HG03354 (cell line): ENCODE measurements at regions not wholly inside any gene's neighbourhood (a gene's known extent, or its start where the extent isn't known, plus 50 kb on each side); places are given as distances from the start of the nearest gene placed in this dataset.
"Not testable (repeated sequence)": the region's sequence is repeated elsewhere in the genome, so short reads cannot be mapped to it uniquely, and the experiment has no call there.

Experiments used
- ATAC-seq: cut with Tn5 transposase; IDR thresholded peaks from one replicate; pipeline ENCODE4 v1.9.1; 2021; ENCODE audit warnings: mild to moderate bottlenecking; ENCODE audit not compliant: unreplicated experiment, poor library complexity, severe bottlenecking

GRCh38 chr2:228474466-228474865 lies 293.0 kb upstream of the SPHKAP start:
- ATAC-seq: no peak

DNA sequence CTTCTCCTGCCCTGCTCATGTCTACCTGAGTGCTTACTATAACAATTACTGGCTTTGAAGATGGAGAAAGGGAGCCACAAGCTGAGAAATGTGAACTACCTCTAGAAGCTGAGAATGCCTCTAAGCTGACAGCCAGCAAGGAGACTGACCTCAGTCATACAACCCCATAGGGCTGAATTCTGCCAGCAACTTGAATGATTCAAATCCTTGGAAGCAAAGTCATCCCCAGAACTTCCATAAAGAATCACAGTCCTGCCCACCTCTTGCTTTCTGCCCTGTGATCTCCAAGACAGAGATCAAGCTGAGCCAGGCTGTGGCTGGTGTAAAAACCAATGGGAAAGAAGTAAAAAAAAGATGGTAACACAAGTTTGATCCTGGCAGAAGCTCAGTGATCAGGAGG lies 288.2 kb upstream of the SPHKAP start:
- no peak for ATAC-seq

GRCh38 chr2:228466851-228467250 lies 285.4 kb upstream of the SPHKAP start:
- no peak for ATAC-seq

- no peak for ATAC-seq
Observed at GRCh38 chr2:228465408-228465807, 283.9 kb upstream of the SPHKAP start.

DNA sequence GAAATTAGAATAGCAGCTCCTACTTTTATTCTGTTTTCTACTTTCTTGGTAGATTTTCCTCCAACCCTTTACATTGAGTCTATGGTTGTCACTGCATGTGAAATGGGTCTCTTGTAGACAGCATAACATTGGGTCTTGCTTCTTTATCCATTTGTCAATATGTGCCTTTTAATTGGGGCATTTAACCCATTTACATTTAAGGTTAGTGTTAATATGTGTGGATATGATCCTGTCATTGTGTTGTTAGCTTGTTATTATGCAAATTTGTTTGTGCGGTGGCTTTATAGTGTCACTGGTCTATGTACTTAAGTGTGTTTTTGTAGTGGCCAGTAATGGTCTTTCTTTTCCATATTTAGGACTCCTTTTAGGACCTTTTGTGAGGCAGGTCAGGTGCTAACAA lies 276.9 kb upstream of the SPHKAP start:
- ATAC-seq: no peak

DNA sequence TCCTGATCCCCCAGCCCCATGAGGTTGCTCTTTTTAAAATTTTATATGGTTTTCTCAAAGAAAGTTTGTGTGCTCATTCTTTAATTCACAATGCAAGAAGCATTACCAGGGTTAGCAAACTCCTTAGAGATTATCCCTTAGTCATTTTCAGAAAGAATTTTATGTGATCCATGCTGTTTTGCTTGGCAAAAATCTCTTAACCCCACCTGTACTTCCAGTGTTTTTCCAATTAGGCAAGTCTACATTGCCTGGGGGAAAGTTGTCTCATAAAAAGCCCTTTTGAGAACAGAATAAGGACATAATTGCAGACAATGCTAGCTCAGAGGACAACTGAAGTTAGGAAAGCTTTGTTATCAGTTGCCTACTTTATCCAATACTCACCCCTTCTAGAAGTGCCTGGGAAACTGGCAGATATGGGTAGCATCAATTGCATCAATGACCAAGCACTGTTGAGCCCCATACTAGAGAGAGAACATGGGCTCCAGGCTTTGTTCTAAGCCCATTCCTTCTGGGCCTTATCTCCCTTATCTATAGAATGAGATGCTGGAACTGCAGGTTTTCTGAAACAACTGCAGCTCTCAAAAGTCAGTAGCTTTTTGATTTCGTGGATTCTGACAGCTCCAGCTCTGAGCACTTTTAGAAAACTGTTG lies 265.9 kb upstream of the SPHKAP start:
- ATAC-seq: no peak

GRCh38 chr2:228446734-228447133 lies 265.2 kb upstream of the SPHKAP start:
- ATAC-seq: no peak

- ATAC-seq: no peak
Observed at GRCh38 chr2:228444161-228444560, 262.7 kb upstream of the SPHKAP start.

- ATAC-seq: no peak
Observed at GRCh38 chr2:228433721-228434120, 252.2 kb upstream of the SPHKAP start.

GRCh38 chr2:228432116-228432515 lies 250.6 kb upstream of the SPHKAP start:
- ATAC-seq: no peak

DNA sequence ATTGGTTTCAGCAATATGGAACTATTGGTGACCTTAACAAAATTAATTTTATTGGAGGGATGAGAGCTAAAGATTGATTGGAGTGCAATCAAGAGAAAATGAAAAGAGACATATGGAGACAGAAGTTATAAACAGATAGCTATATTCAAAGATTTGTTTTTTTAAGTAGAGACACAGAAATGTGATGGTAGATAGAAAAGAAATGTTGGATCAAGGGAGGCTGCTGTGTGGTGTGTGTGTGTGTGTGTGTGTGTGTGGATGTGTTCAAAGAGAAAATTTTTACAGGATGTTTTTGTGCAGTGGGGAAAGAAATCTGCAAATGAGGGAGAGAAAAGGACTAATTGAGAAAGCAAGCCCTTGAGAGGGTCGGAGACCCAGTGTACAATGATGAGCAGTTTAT lies 249.5 kb upstream of the SPHKAP start:
- ATAC-seq: no peak

GRCh38 chr2:228426502-228427216 lies 245.2 kb upstream of the SPHKAP start:
- ATAC-seq: no peak

GRCh38 chr2:228425411-228426060 lies 244.0 kb upstream of the SPHKAP start:
- not testable (repeated sequence) for ATAC-seq

DNA sequence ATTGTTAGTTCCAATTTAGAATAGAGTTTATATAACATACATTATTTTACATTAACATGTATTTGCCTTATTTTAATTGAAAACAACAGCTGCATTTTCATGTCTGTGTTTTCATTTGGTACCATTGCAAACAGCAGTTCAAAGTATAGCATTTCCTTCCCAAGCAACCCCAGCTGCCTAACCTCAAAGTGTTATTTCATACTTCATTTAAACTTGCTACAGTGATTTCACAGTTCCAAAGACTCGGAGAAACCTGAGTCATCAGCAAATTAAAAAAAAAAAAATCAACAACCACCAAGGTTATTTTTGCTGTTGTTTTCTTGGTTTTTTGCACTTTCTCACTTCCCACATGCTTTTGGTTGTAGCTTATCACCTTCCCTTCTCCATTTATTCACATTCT lies 236.5 kb upstream of the SPHKAP start:
- no peak for ATAC-seq

DNA sequence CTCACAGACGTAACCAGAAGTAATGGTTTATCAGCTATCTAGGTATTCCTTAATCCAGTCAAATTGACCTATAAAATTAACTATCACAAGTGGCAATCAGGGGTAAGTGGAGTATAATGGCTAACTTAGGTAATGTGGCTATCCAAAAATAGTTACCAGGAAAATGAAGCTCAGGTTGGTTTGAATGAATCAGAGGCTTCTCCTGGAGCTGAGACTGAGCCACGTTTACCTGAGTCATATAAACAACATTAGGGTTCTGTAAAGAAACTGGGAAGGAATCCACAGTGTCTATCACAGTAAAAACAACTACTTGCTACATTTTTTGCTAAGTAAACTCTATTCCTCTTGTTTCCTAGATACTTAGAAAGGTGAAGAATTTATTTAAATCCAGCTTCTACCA lies 236.0 kb upstream of the SPHKAP start:
- ATAC-seq: no peak

- ATAC-seq: no peak
Observed at GRCh38 chr2:228410061-228410460, 228.6 kb upstream of the SPHKAP start.

- no peak for ATAC-seq
Observed at GRCh38 chr2:228409493-228409892, 228.0 kb upstream of the SPHKAP start.

- no peak for ATAC-seq
Observed at GRCh38 chr2:228408529-228409227, 227.2 kb upstream of the SPHKAP start.

- no peak for ATAC-seq
Observed at GRCh38 chr2:228407821-228408220, 226.3 kb upstream of the SPHKAP start.

- no peak for ATAC-seq
Observed at GRCh38 chr2:228401065-228401912, 219.8 kb upstream of the SPHKAP start.
